GM19328 (cell line): ENCODE measurements at regions not wholly inside any gene's neighbourhood (a gene's known extent, or its start where the extent isn't known, plus 50 kb on each side); places are given as distances from the start of the nearest gene placed in this dataset.

Source experiments
- ATAC-seq: cut with Tn5 transposase; IDR thresholded peaks from one replicate; pipeline ENCODE4 v1.9.1; 2021; ENCODE audit warnings: mild to moderate bottlenecking, moderate library complexity; ENCODE audit not compliant: unreplicated experiment

DNA sequence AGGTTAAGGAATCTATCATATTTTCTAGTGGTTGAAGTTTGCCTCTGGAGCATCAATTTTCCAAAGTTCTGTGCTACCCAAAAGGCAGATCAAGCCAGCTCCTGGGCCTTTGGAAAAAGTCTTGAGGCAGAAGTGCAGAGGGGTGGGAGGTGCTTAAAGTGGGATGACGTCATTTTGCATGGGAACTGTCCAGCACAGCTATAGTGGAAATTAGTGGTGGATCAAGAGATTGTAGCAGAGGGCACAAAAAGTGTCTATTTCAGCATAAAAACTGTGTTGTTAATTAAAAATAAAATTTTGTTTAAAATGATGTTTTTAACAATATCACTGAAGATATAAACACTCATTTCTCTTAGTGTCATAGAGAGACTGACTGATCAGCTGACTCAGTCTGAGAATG lies 221.9 kb downstream of the LRRN1 start:
- no peak for ATAC-seq

DNA sequence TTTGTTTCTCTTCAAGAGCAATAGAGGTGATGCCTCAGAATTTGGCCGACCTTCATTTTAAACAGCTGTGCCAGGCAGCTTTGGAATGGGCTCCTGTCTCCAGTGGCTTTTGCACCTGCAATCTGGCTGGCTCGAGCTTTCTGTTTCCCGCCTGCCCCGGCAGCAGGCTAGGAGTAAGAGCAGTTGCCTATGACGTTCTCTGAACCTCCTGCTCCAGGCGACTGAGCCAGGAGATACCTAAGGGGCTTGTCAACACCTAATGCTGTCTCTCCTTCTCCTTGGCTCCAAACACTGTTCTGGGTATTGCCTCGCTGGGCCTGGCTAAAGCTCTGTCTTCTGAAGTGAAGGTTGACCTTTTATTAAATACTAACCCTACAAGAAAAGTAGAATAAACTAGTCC lies 229.9 kb downstream of the LRRN1 start:
- ATAC-seq: no peak

DNA sequence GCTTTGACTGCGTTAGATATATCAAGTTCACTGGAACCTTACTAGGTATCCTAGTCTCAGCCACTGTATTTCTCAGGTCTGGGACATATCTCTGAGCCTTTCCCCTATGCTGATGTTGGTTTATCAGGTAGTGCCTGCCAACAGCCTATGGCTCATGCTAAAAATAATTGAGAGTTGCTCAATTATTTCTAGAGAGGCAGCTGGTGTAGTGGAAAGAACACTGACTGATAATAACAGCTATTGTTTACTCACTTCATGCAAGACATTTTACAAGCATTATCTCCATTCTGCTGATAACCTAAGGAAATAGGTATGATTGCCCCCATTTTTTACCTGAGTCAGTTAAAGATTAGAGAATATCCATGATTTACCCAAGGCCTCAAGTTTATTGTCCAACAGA lies 231.4 kb downstream of the LRRN1 start:
- no peak for ATAC-seq

DNA sequence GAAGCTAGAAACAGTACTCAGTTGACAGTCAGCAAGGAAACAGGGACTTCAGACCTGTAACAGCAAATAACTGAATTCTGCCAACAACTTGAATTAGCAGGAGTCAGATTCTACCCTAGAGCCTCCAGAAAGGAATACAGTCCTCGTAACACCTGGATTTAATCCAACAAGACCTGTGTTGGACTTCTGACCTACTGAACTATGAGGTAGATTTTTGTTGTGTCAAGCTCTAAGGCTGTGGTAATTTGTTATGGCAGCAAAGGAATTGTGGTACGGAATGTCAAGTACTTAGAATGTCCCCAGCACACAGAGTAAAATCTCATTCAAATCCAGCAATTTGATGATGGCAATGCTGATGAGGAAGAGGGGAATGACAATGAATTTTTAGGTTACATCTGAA lies 234.1 kb downstream of the LRRN1 start:
- ATAC-seq: no peak

DNA sequence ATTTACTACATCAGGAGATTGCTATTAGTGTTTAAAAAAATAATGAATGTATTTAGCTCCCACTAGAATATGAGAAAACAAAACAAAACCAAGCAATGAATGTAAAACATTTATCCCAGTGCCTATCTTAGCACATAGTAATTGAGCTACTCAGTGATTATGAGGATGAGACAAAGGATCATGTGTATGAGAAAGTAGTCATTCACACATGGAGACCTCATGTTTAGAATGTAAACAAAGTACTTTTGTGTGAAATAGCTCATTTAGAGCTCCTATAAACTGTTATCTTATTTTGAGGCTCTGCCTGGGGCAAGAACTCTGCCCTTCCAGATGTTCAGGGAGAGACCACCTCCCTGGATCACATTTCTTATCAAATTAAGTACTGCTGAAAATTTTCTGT lies 236.8 kb downstream of the LRRN1 start:
- ATAC-seq: no peak

DNA sequence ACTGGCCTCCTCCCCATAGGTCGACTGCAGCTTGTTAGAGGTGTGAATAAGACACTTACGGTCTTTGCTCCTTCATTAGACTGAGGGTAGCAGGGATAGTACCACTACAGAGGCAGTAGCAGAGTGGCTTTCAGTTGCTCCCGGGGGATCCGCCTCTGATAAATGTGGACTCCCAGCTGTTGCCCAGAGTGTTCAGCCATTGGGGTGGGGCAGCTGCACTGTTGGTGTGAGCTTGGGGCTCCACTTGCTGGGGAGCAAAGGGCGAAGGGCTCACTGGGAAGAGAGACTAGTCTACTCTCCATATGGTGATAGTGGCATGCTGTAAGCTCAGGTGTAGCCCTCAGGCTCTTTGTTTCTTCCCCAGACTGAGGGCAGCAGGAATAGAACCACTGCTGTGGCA lies 239.1 kb downstream of the LRRN1 start:
- no peak for ATAC-seq

DNA sequence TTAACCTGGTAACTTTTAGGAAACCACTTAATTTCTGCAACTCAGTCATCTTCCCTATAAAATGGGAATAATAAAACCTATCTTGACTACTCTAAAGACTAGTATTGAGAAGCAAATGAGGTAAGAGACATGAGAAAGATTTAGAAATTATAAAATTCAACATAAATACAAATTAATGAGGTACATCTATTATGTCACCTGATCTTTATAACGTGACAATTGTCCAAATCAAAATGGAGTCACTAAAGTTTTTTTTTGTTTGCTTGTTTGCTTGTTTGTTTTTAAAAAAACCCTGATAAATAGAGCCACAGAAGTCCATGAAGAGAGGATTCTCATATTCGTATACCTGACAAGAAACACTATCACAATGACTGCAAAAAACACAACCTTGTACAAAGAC lies 242.8 kb downstream of the LRRN1 start:
- no peak for ATAC-seq

DNA sequence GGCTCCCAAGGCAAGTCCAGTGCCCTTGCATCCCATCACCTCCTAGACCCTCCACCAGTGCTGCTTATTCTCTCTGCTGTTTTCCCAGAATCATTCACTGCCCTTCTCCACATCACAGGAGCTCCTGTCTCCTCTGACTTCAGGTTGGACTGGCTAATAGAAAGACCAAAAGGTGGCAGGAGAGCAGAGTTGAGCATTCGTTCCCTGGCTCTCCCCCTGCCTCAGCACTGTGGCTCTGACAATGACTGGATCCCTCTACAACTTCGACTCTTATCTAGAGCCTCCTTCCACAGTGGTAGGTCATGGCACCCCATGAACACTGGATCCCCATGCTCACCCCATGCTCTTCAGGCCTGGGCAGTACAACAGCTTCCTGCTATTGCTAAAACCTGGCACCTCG lies 243.6 kb downstream of the LRRN1 start:
- ATAC-seq: no peak

DNA sequence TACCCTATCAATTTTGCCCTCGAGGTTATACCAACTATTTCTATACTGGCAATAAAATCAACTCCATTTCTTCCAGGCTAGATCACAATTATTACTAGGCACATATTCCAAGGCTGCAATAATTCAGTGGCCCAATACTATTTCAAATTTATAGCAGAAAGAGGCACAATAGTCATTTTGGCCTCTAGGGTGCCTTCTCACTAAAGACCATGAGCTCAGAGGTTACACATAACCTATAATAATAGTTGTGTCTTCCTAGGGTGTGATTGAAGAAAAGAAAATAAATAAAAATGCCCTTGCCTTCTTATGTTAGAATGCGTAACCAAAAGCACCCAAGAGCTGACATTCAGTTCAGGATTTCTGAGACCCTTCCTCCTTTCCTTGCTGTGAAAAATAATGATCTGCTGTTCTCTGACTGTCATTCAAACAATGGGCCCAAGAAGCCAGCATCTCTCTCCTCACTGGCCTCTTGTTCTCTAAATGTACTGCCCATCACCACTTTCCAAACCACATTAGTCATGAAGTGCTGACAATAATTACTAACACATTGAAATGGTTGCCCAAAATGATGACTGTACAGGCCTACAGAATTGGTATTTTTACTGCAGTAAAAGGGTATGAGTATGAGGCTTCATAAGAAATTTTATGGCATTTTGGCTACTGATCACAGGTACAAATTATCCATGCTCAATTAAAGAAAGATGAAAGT lies 244.8 kb downstream of the LRRN1 start:
- ATAC-seq: no peak

DNA sequence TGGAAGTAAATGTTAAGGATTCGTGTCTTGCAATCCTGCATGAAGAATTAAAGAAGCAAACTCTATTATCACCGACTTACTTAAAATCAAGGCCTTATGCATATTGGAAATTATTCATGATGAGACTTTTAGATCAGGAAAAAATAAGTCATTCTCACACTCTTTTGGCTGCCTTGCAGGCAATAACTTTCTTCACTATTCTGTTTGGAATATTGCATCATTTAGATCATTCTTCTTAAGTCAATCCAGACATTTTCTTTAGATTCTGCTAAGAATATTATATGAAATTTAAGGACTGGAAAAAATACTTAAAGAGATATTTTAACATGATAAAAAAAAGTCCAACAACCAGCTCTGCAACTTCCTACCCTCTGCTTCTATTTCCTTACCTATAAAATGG lies 245.4 kb downstream of the LRRN1 start:
- ATAC-seq: no peak

DNA sequence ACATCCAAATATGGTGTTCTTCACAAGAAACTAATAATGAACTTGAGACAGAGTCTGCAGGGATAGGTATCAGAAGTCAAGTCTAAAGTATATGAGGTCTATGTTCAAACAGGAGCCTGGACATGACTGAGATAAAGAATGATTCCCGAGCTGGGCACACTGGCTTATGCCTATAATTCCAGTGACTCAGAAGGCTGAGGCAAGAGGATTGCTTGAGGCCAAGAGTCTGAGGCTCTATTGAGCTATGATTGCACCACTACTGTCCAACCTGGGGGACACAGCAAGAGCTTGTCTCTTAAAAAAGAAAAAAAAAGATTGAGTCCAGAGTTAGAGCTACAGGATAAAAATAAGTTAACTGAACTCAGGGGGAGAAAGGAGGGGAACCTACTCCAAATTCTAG lies 246.5 kb downstream of the LRRN1 start:
- ATAC-seq: no peak

DNA sequence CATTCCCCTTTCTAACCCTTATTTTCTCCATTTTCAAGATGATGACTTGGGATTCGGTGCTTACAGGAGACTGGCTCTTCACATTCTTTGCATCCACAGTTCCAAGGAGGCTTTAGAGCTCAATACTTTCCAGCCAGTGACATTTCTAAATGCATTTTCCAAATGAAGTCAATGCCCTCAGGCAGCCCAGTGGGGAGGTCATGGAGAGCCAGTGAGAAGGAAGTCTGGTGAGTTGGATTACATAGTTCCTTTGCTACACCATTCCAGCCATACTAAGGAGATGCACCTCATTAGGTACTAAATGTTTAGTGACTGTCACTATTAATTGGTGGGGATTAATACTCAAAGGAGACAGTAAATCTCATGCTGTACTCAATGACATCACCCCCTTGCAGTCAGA lies 248.1 kb downstream of the LRRN1 start:
- no peak for ATAC-seq

DNA sequence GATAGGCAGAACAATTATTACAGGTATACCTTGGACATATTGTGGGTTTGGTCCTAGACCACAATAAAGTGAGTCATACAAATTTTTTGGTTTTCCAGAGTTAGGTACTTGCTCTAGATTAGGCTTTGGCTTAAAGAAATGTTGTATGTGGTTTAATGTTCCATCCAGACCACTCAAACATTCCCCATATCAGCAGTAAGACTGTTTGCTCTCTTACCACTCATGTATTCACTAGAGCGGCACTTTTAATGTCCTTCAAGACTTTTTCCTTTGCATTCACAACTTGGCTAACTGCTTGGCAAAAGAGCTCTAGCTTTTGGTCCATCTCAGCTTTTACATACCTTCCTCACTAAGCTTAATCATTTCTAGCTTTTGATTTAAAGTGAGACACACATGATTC lies 250.5 kb upstream of the SETMAR start:
- ATAC-seq: no peak

DNA sequence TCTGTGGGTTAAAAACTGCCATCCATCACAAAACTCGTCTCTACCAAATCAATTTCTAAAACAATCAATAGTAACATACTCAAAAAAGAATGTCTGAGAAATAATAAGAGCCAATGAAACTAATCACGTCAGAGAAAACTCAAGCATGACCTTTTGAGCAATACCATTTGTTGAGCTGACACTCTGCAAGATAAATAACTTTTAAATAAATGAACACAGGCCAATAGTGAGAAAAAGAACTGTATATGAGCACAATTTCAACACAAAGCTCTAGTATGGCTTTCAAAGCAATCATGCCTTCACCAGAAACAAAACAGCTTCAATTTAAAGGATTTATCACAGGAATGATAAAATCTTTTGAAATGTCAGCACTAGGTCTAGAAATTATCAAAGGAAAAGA lies 249.2 kb upstream of the SETMAR start:
- no peak for ATAC-seq

DNA sequence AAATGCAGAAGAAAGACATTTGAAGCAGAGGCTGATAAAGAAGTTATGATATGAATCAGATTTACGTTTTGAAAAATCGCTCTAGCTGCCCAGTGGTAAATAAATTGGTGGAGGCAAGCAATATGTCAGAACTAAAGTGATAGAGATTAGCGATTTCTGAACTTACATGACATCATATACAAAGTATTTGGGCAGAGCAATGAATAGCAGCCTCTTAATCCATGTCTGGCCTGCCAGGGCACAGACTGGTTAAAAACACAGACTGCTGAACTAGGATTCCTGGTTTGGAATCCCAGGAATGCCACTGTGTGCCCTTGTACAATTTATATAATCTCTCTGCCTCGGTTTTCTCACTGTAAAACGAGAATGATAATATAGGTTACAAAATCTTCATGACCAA lies 243.1 kb upstream of the SETMAR start:
- ATAC-seq: no peak

DNA sequence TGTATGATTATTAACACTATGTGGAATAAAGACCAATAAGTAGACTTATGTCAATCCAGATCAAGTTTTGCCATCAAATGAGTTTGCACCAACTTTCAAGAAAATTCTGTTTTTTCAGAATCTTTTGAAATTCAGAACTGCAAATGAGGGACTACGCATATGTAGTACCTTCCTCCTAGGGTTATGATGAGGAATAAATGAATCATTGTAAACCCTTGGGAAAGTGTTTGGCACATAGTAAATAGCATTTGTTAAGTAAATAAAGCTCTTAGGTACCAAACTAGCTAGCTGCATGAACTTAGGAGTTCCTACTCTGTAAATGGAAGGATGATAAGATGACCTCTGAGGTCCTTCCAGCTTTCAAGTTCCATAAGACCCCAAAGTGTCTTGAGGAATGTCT lies 242.6 kb upstream of the SETMAR start:
- no peak for ATAC-seq

DNA sequence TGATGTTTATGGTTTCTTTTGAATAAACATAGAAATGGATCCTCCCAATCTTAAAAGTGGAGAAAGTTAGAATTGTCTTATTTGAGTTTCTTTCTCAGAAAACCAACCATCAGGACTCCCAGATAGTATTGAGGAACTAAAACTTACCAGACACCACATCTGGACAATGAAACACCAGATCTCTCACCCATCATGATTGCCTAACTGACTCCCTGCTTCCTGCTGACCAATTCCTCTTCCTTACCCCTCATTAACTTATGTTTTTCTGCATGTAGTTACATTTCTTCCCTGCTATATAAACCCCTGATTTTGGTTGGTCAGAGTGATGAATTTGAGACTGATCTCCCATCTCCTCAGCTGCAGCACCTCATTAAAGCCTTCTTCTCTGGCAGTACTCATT lies 242.0 kb upstream of the SETMAR start:
- ATAC-seq: no peak

DNA sequence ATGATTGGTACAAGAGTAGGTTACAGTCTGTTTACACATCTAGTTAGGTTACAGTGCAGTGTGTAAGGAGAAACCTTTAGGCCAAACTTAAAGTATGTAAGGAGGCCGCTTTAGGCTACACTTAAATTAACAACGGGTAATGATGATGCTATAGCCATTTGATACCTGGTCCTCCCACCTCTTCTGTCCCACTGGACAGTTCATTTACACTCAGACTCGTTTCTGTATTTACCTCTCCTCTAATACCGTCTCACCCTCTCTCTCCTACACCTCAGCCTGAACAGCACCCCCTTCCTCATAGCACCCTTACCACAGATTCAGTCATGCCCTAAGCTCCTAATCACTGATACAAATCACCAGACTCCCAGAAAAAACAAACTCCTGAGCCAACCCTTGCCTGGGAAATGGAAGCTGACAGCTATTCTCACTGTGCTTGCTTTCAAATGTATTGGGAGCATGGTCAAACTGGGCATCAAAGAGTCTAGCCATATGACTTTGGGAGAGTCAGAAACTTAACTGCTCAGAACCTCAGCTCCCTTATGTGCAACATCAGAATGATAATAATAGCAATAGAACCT lies 241.3 kb upstream of the SETMAR start:
- no peak for ATAC-seq

DNA sequence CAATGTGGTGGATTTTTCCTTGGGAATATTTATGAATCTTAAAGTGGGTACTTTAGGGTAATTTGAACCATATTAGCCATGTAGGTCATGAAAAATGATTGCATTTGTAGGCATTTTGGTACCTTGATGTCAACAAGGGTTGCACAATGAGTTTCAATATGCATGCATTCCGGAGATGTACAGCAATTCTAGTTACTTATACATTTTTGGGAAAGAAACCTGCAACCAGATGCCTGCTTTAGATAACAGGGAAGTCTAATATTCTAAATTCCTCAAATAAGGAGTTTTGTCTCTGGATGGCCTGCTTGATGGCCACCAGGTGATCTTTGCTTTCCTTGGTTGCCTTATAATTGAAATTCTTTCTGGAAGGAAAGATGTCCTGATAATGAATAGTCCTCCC lies 240.5 kb upstream of the SETMAR start:
- no peak for ATAC-seq

DNA sequence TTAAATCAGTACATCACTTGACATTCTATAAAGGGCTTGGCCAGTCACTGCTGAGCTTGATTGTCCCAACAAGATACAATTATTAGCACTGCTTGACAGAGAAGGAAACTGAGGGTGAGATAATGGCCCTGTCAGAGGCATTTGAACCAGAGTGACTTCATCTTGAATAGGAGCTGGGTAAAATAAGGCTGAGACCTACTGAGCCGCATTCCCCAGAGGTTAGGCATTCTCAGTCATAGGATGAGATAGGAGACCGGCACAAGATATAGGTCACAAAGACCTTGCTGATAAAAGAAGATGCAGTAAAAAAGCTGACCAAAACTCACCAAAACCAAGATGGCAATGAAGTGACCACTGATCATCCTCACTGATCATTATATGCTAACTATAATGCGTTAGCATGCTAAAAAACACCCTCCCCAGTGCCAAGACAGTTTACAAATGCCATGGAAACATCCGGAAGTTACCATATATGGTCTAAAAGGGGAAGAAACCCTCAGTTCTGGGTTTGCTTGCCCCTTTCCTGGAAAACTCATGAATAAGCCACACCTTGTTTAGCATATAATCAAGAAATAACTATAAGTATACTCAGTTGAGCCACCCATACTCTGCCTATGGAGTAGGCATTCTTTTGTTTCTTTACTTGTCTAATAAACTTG lies 239.1 kb upstream of the SETMAR start:
- no peak for ATAC-seq

DNA sequence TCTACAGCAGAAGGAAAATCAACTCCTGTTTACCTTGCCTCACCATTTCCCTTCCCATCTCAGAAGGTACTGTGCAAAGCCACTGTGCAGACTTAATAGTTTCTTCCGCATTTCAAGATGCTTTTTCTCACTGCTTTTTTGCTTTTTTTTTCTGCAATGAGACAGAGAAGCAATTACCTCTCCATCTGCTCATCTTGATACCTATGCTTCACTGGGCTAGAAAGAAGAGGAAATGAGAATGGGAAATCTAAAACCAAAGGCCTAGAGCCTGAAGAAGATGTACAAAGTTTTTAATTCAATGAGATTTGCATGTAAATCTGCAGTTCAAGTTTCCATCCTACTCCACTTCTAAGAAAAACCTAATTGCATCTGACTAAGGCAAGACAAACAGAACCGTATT lies 238.1 kb upstream of the SETMAR start:
- ATAC-seq: peak; percentile 65

DNA sequence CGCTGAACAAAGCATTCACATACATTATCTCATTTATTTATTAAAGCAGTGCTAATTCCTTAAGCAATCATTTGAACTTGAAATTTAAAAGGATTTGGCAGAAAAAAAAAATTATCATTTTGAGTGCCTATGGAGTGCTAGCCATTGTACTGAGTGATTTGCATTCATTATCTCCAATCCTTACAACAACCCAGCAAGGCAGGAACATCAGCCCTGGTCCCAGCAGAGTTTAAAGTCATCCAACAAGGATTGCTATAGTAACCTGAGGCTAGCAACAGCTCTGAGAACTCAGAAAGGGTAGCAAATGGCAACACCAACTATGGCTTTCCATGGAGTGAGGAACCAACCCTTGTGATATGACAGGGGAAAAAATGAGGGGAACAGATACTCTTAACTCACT lies 237.6 kb upstream of the SETMAR start:
- ATAC-seq: no peak

DNA sequence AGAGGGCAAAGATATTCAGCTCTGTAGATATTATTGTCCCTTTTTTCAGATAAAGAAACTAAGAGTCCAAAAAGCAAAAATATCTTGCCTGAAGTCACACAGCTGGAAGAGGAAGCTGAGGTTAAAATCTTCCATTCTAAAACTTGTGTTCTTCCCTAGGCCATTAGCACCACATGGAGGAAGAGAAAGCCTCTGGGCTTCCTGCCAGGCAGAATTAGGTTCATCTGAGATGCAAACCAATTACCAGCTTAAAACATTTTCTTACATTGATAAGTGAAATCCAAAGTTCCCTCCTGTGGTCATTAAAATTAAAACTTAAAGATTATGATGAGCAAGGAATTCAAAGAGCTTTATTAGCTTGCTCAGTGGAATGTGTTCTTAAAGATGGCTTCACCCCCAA lies 235.3 kb upstream of the SETMAR start:
- no peak for ATAC-seq
